ENCODE measurements at regions not wholly inside any gene's neighbourhood (a gene's known extent, or its start where the extent isn't known, plus 50 kb on each side); places are given as distances from the start of the nearest gene placed in this dataset.

DNA sequence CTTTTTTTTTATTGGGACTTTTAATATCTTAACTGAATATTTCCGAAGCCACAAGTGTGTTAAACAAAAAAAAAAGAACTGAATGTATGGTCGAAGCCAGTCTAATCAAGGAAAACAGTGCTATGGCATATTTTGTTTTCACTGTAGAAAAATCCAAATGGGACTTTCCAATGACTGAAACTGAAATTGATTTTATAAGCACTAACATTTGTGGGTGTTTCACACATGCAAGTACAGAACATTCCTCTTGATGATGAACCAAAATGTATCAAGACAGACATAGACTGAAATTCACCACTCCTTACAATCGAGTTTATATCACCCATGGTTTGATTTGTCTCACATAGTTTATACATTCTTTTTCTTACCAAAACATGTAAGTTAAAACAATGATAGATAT, 1026.8 kb downstream of the CDH18 start:
- no peak overlapping the region for H3K27ac ChIP-seq (ENCODE audit: control insufficient read depth, insufficient read depth, low read length)
- no peak overlapping the region for H2AFZ ChIP-seq (ENCODE audit: control insufficient read depth, low read length)
- H3K36me3 ChIP-seq (ENCODE audit: control insufficient read depth in 2 of 2, extremely low read depth in 1 of 2, insufficient read depth in 2 of 2, low read length in 2 of 2) = no peaks in the 10 kb centered on the region
- dilution Hi-C loops (cut with MboI; ENCODE audit: extremely low pct_ligation_motif_present, low sequenced_read_pairs) = no loop called here
- TF ChIP-seq EZH2 (IDR thresholded peaks at IDR 0.05; ENCODE audit: low read length) = no peak
- TF ChIP-seq, protein P1, sequence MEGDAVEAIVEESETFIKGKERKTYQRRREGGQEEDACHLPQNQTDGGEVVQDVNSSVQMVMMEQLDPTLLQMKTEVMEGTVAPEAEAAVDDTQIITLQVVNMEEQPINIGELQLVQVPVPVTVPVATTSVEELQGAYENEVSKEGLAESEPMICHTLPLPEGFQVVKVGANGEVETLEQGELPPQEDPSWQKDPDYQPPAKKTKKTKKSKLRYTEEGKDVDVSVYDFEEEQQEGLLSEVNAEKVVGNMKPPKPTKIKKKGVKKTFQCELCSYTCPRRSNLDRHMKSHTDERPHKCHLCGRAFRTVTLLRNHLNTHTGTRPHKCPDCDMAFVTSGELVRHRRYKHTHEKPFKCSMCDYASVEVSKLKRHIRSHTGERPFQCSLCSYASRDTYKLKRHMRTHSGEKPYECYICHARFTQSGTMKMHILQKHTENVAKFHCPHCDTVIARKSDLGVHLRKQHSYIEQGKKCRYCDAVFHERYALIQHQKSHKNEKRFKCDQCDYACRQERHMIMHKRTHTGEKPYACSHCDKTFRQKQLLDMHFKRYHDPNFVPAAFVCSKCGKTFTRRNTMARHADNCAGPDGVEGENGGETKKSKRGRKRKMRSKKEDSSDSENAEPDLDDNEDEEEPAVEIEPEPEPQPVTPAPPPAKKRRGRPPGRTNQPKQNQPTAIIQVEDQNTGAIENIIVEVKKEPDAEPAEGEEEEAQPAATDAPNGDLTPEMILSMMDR (optimal IDR thresholded peaks at IDR 0.05 in 1 of 3, IDR thresholded peaks at IDR 0.05 in 1 of 3, conservative IDR thresholded peaks at IDR 0.05 in 1 of 3; ENCODE audit: extremely low read depth in 1 of 3, insufficient read depth in 2 of 3, low read length in 3 of 3) = no peak
- H3K4me1 ChIP-seq (ENCODE audit: control insufficient read depth, extremely low read depth, insufficient read depth, low read length) = no peaks in the 10 kb centered on the region
- no peaks in the 10 kb centered on the region for H3K9me1 ChIP-seq (ENCODE audit: control insufficient read depth, extremely low read depth, insufficient read depth, low read length)
- H4K20me1 ChIP-seq (ENCODE audit: control insufficient read depth, extremely low read depth, insufficient read depth, low read length) = no peaks in the 10 kb centered on the region
- no peak overlapping the region for H3K9ac ChIP-seq (ENCODE audit: control insufficient read depth, extremely low read depth, insufficient read depth, low read length)
- no peaks in the 10 kb centered on the region for H3K27me3 ChIP-seq (ENCODE audit: control insufficient read depth, extremely low read depth, insufficient read depth, low read length)
- DNase-seq (ENCODE audit: low read depth, low spot score) (no peak), FAIRE-seq (no peak)
- H3K4me2 ChIP-seq (ENCODE audit: control insufficient read depth, extremely low read depth, insufficient read depth, low read depth, low read length) = no peak overlapping the region
- H3K9me3 ChIP-seq (ENCODE audit: control insufficient read depth, low read depth, low read length) = no peaks in the 10 kb centered on the region
- no peaks in the 10 kb centered on the region for H3K79me2 ChIP-seq (ENCODE audit: control insufficient read depth, insufficient read depth, low read length)
- no peak overlapping the region for H3K4me3 ChIP-seq (ENCODE audit: control insufficient read depth in 2 of 3, extremely low read depth in 1 of 3, insufficient read depth in 2 of 3, low read depth in 1 of 3, low read length in 3 of 3)

DNA sequence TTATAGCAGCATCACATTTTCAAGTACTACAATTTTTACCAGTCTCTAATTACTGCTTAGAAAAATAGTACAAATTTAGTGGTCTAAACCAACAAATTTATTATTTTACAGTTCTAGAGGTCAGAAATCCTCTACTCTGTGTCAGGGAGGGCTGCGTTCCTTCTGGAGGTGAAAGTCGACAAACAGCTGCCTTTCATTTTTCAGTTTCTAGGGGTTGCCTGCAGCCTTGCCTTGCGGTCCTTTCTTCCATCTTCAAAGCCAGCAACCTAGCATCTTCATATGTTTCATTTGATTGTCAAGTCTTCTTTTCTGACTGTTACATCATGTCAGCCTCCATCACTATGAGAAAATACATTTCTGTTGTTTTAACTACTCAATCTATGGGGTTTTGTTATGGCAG, 1022.1 kb downstream of the CDH18 start:
- no peak overlapping the region for H3K9ac ChIP-seq (ENCODE audit: control insufficient read depth, extremely low read depth, insufficient read depth, low read length)
- FAIRE-seq (no peak), DNase-seq (ENCODE audit: low read depth, low spot score) (no peak)
- H3K4me1 ChIP-seq (ENCODE audit: control insufficient read depth, extremely low read depth, insufficient read depth, low read length) = no peaks in the 10 kb centered on the region
- TF ChIP-seq, protein P1 (optimal IDR thresholded peaks at IDR 0.05 in 1 of 3, IDR thresholded peaks at IDR 0.05 in 1 of 3, conservative IDR thresholded peaks at IDR 0.05 in 1 of 3; ENCODE audit: extremely low read depth in 1 of 3, insufficient read depth in 2 of 3, low read length in 3 of 3) = no peak
- TF ChIP-seq EZH2 (IDR thresholded peaks at IDR 0.05; ENCODE audit: low read length) = no peak
- H3K4me3 ChIP-seq (ENCODE audit: control insufficient read depth in 2 of 3, extremely low read depth in 1 of 3, insufficient read depth in 2 of 3, low read depth in 1 of 3, low read length in 3 of 3) = no peak overlapping the region
- H3K36me3 ChIP-seq (ENCODE audit: control insufficient read depth in 2 of 2, extremely low read depth in 1 of 2, insufficient read depth in 2 of 2, low read length in 2 of 2) = no peaks in the 10 kb centered on the region
- H3K27ac ChIP-seq (ENCODE audit: control insufficient read depth, insufficient read depth, low read length) = no peak overlapping the region
- H3K9me3 ChIP-seq (ENCODE audit: control insufficient read depth, low read depth, low read length) = no peaks in the 10 kb centered on the region
- no peaks in the 10 kb centered on the region for H3K9me1 ChIP-seq (ENCODE audit: control insufficient read depth, extremely low read depth, insufficient read depth, low read length)
- no peak overlapping the region for H3K4me2 ChIP-seq (ENCODE audit: control insufficient read depth, extremely low read depth, insufficient read depth, low read depth, low read length)
- no peaks in the 10 kb centered on the region for H4K20me1 ChIP-seq (ENCODE audit: control insufficient read depth, extremely low read depth, insufficient read depth, low read length)
- H3K27me3 ChIP-seq (ENCODE audit: control insufficient read depth, extremely low read depth, insufficient read depth, low read length) = no peaks in the 10 kb centered on the region
- H2AFZ ChIP-seq (ENCODE audit: control insufficient read depth, low read length) = no peak overlapping the region
- dilution Hi-C loops (cut with MboI; ENCODE audit: extremely low pct_ligation_motif_present, low sequenced_read_pairs) = no loop called here
- no peaks in the 10 kb centered on the region for H3K79me2 ChIP-seq (ENCODE audit: control insufficient read depth, insufficient read depth, low read length)
